ENCODE measurements at regions not wholly inside any gene's neighbourhood (a gene's known extent, or its start where the extent isn't known, plus 50 kb on each side); places are given as distances from the start of the nearest gene placed in this dataset.

- no peaks in the 10 kb centered on the region for H3K4me1 ChIP-seq (ENCODE audit: insufficient read depth, poor library complexity, severe bottlenecking)
- no peak overlapping the region for H3K4me3 ChIP-seq (ENCODE audit: severe bottlenecking)
- H3K36me3 ChIP-seq (ENCODE audit: low read depth) = no peaks in the 10 kb centered on the region
- no peaks in the 10 kb centered on the region for H3K27me3 ChIP-seq (ENCODE audit: insufficient read depth, poor library complexity, severe bottlenecking)
- no peak for TF ChIP-seq CTCF (IDR thresholded peaks at IDR 0.05; ENCODE audit: poor library complexity, severe bottlenecking)
- ATAC-seq (ENCODE audit: low read depth) (no peak), DNase-seq (ENCODE audit: low spot score) (no peak)
- H3K9me3 ChIP-seq (ENCODE audit: severe bottlenecking) = no peaks in the 10 kb centered on the region
- no peak overlapping the region for H3K27ac ChIP-seq (ENCODE audit: poor library complexity, severe bottlenecking)
Observed at GRCh38 chr12:84696281-84696680, 216.3 kb downstream of the SLC6A15 start.

- Histone ChIP-seq H3K27me3 (ENCODE audit: insufficient read depth, poor library complexity, severe bottlenecking) (no peaks in the 10 kb centered on the region), H3K27ac (ENCODE audit: poor library complexity, severe bottlenecking) (no peak overlapping the region), H3K36me3 (ENCODE audit: low read depth) (no peaks in the 10 kb centered on the region), H3K9me3 (ENCODE audit: severe bottlenecking) (no peaks in the 10 kb centered on the region), H3K4me3 (ENCODE audit: severe bottlenecking) (no peak overlapping the region), H3K4me1 (ENCODE audit: insufficient read depth, poor library complexity, severe bottlenecking) (no peaks in the 10 kb centered on the region)
- DNase-seq (ENCODE audit: low spot score) (no peak), ATAC-seq (ENCODE audit: low read depth) (no peak)
- no peak for TF ChIP-seq CTCF (IDR thresholded peaks at IDR 0.05; ENCODE audit: poor library complexity, severe bottlenecking)
Observed at GRCh38 chr12:84694116-84694515, 218.5 kb downstream of the SLC6A15 start.

GRCh38 chr12:84692071-84692470 lies 220.5 kb downstream of the SLC6A15 start:
- no peak for DNase-seq (ENCODE audit: low spot score)
- TF ChIP-seq CTCF (IDR thresholded peaks at IDR 0.05; ENCODE audit: poor library complexity, severe bottlenecking) = no peak
- H3K9me3 ChIP-seq (ENCODE audit: severe bottlenecking) = no peaks in the 10 kb centered on the region
- no peak overlapping the region for H3K27ac ChIP-seq (ENCODE audit: poor library complexity, severe bottlenecking)
- H3K36me3 ChIP-seq (ENCODE audit: low read depth) = no peaks in the 10 kb centered on the region
- no peak overlapping the region for H3K4me3 ChIP-seq (ENCODE audit: severe bottlenecking)
- H3K4me1 ChIP-seq (ENCODE audit: insufficient read depth, poor library complexity, severe bottlenecking) = no peaks in the 10 kb centered on the region
- H3K27me3 ChIP-seq (ENCODE audit: insufficient read depth, poor library complexity, severe bottlenecking) = no peaks in the 10 kb centered on the region
- no peak for ATAC-seq (ENCODE audit: low read depth)

GRCh38 chr12:84691266-84691665 lies 221.3 kb downstream of the SLC6A15 start:
- Histone ChIP-seq H3K27ac (ENCODE audit: poor library complexity, severe bottlenecking) (no peak overlapping the region), H3K36me3 (ENCODE audit: low read depth) (no peaks in the 10 kb centered on the region), H3K27me3 (ENCODE audit: insufficient read depth, poor library complexity, severe bottlenecking) (no peaks in the 10 kb centered on the region), H3K4me1 (ENCODE audit: insufficient read depth, poor library complexity, severe bottlenecking) (no peaks in the 10 kb centered on the region), H3K4me3 (ENCODE audit: severe bottlenecking) (no peak overlapping the region), H3K9me3 (ENCODE audit: severe bottlenecking) (no peaks in the 10 kb centered on the region)
- ATAC-seq (ENCODE audit: low read depth) = no peak
- no peak for DNase-seq (ENCODE audit: low spot score)
- TF ChIP-seq CTCF (IDR thresholded peaks at IDR 0.05; ENCODE audit: poor library complexity, severe bottlenecking) = no peak

- Histone ChIP-seq H3K4me1 (ENCODE audit: insufficient read depth, poor library complexity, severe bottlenecking) (no peaks in the 10 kb centered on the region), H3K27me3 (ENCODE audit: insufficient read depth, poor library complexity, severe bottlenecking) (no peaks in the 10 kb centered on the region), H3K9me3 (ENCODE audit: severe bottlenecking) (no peaks in the 10 kb centered on the region), H3K36me3 (ENCODE audit: low read depth) (no peaks in the 10 kb centered on the region), H3K4me3 (ENCODE audit: severe bottlenecking) (no peak overlapping the region), H3K27ac (ENCODE audit: poor library complexity, severe bottlenecking) (no peak overlapping the region)
- ATAC-seq (ENCODE audit: low read depth) (no peak), DNase-seq (ENCODE audit: low spot score) (no peak)
- TF ChIP-seq CTCF (IDR thresholded peaks at IDR 0.05; ENCODE audit: poor library complexity, severe bottlenecking) = no peak
Observed at GRCh38 chr12:84689638-84690037, 223.0 kb downstream of the SLC6A15 start.
